SKM-1 treated with dmso at 0.1 percent for 144 hours (cell line): ENCODE measurements at regions not wholly inside any gene's neighbourhood (a gene's known extent, or its start where the extent isn't known, plus 50 kb on each side); places are given as distances from the start of the nearest gene placed in this dataset.

ENCODE experiments used
- DNase-seq: peaks from one replicate; lab custom pipeline; 2025; ENCODE audit not compliant: unreplicated experiment; lab: John Stamatoyannopoulos, UW

DNA sequence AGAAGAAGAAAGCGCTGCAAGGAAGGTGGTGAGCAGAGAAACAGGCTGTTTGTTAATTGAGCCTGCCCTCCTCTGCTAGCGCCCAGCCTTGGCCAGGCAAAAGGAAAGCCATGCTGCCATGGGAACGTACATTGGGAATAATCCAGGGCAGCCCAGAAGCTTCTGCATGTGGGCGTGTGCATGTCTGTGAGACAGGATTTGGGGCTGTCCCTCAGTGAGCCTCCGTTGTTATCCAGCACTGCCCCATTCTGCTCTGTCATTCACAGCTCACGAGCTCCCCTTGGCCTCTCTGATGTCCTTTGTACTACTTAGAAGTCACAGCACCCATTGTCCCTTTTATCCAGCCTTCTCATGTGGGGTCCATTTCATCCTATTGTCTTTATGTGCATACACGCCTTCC lies 239.1 kb upstream of the ROPN1 start:
- DNase-seq: no peak

DNA sequence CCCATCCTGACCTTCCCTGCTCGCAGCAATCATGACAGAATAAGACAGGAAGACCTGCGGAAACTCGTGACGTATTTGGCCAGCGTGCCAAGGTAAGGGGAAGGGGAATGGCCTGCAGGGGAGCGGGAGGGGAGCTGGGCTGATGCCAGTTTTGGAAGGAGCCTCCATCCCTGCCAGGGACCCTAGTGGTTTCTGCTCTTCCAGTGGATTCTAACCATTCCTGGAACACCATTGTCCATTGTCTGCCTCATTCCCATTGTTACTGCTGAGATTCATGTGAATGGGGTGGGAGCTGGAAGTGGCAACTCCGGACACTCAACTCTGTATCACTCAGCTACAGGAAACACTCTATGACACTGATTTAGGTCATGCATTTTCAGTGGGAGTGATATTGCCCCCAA lies 242.9 kb upstream of the ROPN1 start:
- DNase-seq: no peak

DNA sequence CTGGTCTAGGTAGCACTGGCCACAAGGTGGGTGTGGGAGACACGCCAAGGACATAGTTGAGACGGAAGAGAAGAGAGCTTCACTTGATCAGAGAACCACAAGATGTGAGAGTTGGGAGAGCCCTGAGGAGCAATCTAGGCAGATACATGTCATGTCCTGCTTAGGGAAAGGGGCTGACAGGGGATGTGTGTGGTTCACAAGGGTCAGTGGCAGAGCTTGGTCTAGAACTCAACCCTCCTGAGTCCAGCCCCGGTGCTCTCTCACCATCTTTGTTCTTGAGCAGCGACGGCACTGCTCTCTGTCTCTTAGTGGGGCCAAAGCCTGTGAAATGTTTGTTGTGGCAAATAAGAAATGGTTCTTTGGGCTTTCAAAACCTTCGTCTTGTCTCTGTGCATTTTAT lies 243.5 kb upstream of the ROPN1 start:
- DNase-seq: no peak

DNA sequence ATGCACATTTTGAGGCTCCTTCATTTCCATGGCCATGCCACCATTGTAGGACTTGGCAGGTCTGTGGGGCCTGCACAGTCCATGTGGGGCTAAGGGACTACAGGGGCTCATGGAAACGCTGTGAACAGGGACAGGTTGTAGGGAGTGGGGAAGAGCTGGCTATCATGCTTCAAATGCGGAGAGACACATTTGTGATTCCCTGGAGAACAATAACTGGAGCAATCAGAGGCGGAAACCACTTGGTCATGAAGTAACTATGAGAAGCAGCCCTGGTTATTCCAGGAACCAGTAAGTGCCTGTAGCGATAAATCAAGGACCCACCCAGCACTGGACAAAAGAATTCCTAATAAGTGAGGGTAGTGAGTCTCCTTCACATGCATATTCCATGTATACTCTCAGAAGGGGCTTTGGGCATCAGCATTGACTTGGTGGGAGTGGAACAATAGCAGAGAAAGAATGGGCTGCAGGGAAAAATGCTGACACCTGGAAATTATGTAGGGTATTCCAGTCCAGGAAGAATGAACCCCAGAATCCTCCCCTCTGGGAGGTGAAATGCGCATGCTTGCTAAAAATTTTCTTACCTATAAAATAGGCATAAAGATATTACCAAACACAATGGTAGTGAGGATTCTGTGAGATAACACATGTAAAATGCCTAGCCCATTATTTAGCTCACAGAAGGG lies 251.4 kb upstream of the ROPN1 start:
- no peak for DNase-seq

DNA sequence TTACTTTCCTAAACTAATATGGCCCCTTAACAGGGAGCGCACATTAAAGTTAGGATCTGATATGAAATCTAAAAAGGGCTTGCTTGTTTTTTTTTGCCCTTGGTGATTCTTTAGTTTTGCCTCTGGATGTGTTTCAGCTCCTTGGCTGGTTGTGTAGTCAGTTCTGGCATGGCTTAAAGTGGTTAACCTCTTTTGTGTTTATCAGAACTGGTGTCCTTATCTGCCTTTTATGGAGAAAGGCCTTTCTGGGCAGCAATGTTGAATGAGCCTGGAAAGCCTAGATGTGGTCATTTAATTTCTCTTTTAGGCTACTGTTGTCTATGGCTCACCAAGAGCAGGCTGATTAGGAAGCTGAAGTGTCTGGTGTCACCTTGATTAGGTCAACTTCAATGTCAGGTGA lies 254.5 kb upstream of the ROPN1 start:
- no peak for DNase-seq

DNA sequence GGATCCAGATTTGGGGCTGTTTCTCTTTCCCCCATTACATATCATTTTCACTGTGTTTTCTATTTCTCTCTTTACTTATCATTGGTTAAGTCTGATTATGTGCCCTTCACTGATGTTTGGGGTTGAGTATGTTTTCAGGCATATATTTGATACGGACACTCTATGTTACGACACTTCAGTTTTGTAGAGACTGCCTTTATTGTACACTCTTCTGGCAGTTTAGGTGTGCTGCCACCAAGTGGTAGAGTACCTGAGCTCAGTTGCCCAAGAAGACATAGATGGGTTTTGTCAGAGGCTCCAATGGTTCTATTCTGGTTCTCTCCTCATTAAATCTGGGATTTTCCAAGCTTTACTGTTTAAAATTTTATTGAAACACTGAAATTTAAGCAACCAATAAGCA lies 255.0 kb upstream of the ROPN1 start:
- peak; percentile 9 for DNase-seq

DNA sequence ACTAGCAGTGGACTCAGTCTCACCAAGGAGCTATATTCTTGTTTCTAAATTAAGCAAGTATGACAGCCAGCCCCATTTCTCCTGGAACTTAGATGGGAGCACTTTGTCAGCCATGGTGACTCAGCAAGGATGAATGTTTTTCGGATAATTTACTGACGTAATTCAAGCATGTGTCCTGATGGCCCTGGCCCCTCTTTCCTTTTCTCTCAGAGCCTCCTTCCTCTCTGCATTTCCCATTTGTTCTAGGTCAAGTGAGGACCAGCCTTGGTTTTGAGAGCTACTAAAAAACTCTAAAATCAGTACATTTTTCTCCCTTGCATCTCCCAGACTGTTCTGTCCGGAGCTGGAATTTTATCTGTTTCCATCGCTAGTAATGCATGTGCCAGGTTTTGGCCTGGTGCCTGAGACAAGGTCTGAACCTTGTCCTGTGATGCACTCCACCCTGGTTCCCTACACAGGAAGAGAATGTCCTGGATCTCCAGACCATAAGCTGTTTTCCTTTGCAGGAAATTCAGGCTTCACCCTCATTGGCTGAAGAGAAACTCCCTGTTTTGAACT lies 256.6 kb upstream of the ROPN1 start:
- DNase-seq: no peak

DNA sequence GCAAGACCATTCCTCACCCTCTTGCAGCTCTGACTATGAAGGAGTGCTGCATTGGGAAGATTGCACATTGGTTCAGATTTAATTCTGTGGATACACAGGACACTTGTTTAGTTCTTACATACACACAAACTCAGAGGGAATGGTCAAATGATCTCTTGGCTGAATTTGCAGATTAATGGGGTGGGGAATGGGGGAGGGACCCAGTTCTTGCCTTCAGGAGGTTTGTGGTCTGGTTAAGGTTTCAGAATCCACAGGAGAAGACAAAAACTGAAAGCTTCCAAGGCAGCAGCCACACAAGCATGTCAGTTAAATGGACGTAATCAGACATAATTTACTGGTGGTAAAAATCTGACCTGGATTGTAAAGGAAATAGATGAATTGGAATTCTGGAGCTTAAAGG lies 257.1 kb upstream of the ROPN1 start:
- no peak for DNase-seq

DNA sequence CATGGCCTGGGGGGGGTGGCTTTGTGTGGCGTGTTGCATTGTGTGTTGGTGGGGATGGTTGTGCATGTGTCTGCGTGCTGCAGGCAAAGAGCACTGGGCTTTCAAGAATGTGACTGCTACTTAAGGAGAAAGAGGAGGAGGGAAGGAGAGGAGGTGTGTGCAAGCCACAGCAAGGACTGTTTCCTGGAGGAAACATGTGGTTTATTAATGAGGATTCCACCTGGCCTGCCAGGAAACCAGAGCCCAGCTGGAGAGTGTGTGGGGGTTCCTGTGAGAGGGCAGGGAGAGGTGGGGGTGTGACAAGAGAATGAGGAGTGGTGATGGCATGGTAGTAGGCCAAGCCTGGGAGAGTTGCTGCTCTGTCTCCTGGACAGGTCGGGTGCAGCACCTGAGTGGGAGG lies 258.1 kb upstream of the ROPN1 start:
- no peak for DNase-seq

DNA sequence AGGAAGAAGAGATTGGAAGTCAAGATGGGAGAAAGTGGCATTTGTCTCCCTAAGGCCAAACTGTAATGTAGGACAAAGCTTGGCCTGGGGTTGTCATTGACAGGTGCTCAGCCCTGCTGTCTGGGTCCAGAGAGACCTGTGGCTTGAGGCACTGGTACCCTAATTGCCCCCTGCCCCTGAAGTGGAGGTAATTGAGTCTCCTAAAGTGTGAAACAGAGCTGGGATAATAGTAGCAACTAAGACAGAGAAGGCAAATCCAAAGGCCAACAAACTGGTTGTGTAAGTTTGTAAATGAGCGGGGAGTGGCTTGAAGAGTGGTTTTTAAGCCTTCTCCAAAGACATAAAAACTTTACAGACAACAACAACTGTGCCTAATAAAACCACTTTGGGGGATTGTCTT lies 264.2 kb upstream of the ROPN1 start:
- DNase-seq: no peak

DNA sequence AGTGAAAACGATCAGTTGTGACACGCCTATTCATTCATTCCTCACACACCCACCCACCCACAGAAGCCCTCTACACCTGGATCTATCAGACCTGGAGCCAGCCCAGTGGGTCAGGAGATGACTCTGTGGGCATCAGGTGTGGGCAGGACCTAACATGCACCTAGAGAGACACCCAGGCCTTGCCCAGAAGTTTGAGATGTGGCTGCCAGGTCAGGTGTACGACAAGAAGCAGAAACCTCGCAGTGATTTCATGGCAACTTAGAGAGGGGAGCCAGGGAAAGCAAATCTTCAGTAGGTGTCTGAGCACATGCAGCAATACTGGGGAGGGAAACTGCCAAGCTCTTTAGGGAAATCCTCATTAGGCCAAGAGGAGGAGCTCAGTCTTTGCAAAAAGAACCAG lies 264.7 kb upstream of the ROPN1 start:
- DNase-seq: no peak

DNA sequence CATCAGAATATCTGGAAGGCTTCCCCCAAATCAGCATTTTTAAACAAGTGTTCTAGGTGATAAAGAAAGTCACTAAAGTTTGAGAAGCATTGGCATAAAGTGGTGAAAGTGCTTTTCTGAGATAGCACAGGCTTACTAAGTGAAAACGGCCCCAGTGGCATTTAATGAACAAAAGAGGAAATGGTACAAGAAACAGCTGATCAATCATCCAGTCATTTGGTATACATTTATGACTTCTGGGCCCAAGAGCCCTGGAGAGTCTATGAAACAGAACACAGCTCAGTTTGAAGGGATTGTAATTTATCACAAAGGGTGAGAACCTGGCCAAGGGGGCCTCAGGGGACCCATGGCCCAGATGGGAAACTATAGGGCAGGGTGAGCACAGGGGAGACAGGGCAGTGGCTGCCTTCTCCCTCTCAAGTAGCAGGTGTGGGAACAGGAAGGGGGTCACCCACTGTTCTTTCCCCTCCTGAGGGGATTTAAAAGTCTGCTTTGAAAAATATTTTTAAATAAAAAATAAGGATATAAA lies 265.5 kb upstream of the ROPN1 start:
- no peak for DNase-seq

DNA sequence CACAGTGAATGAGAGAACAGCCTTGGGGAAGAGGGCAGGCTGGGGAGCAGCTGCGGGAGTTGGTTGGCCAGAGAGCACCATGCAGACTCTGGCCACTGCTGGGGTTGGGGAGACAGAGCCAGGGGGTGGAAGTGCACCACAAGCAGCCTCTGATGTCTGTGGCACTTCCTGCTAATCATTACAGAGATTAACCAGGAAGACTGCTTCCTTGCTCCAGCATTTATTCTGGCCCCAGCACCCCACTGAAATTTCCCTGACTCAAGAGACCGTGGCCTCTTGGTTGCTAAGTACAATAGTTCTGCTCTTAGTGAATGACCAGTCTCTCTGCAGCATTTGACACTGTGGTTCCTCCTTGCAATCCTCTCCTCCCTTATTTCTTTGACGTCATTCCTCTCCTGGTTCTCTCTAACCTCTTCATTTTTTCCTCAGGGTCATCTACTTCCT lies 266.2 kb upstream of the ROPN1 start:
- DNase-seq: no peak

DNA sequence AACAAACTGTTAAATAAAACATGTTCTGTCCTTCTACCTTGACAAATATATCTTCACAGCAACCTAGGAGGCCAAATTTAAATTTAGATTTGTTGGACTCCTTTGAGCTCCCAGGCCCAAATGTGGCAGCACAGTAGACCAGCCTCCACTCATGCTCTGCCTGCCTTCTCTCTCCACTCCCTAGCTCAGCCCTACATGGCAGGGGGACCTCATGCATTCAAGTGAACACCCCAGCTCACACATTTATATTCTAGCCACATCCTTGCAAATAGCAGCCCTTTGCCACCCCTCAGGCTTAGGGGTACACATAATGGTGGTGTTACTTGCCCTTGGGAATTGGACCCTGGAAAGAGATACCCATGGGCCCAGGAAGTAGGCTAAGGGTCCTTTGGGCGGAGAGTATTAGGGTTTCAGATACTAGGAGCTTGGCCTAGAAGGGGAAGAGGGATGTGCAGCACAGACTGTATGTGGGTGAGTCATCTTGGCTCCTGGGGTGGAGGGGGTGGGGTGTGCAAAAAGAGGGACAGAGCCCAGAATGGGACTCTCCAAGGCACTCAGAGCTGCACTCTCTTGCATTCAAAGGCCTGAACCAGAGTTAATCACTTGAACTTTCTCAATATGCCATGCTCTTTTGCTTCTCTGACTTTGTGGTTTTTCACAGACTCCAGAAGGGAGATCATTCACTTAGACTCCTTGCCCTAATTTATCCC lies 268.4 kb upstream of the ROPN1 start:
- peak; percentile 31 for DNase-seq

DNA sequence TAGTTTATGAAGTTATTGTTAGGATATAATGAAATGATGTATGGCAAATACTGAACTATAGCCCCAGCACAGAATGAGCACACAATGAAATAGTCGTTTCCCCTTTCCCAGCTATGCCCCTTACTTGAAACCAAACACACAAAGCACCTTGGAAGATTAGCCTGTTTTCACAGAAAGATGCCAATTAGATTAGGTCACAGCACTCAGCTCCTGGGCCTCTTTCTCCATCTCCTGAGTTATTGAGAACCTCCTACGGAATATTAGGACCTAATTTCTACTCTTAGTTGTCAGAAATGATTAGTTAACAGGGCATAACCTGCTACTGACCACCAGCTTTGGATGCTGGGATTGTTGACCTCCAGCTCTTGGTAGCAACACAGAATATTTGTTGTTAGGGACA lies 269.4 kb upstream of the ROPN1 start:
- no peak for DNase-seq

DNA sequence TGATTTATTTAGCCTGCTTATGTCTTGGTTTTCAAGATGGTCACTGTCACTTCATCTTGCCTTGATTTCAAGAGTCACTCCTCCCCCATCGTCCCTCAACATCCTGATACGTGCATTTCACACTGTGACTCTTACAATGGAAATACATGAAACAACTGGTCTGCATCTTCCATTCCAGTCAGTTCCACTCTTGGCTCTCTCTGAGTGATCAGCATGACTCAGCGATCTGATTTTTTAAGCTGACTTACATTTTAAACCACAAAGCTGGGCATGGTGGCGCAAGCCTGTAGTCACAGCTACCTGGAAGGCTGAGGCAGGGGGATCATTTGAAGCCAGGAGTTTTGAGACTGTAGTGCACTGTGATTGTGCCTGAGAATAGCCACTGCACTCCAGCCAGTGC lies 271.2 kb upstream of the ROPN1 start:
- DNase-seq: peak; percentile 37

DNA sequence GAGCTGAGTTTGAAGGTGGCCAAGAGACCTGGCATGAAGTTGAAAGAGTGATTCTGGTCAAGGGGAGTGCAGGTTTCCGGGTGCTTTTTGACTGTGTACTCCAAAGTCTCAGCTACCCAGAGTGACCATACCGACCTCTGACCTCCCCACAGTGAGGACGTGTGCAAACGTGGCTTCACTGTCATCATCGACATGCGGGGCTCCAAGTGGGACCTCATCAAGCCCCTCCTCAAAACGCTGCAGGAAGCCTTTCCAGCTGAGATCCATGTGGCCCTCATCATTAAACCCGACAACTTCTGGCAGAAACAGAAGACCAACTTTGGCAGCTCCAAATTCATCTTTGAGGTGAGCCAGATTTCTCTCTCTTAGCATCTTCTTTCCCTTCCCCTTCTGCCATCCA lies 272.4 kb upstream of the ROPN1 start:
- DNase-seq: no peak

DNA sequence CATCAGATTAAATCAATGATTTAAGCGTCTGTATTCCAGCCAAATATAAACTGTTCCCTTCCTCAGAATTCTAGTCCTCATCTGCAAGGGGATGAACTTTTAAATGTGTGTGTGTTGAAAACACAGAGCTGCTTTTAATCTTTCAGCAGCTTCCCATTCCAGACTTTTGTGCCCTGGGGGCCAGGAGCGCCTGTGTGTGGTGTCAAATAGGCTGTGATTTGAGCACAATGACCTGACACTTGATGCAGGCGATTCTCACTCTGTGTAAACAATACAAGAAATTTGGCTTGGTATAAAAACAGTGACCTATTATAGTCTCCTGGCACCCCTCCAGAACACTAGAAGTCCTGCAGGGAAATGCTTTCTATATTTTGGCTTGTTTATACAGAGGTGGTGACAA lies 274.6 kb upstream of the ROPN1 start:
- no peak for DNase-seq

DNA sequence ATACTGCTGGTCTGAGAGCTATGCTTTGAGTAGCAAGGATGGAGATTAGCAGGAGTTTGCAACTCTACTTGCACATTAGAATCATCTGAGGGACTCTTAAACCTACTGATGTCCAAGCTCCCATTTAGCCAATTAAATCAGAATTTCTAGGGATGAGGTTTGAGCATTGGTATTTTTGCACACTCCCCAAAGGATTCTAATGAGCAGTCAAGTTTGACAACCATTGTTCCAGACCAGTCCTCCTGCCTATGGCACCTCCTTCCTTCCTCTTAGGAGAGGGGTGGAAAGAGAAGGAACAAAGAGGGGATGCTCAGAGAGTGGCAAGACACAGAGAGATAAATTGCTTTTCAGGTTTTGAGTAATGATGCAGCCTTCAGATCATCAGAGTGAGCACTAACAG lies 275.5 kb upstream of the ROPN1 start:
- no peak for DNase-seq

DNA sequence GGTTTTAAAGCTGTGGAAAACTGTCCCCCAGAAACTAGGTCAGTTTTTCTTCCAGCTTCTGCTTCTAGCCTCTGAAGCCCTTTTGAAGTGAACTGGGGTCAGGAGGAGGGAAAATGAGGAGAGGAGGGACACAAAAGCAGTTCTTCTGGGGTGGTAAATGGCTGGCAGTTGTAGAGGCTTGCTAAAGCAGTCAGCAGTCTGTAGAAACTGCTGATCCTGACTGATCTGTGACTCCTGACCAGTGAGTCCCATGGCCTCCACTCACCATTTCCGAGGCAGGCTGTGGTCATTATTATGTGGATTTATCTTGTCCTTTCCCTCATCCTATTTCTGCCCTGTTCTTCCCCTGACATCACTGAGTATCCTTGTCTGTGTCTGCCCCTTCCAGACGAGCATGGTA lies 276.4 kb upstream of the ROPN1 start:
- DNase-seq: no peak

DNA sequence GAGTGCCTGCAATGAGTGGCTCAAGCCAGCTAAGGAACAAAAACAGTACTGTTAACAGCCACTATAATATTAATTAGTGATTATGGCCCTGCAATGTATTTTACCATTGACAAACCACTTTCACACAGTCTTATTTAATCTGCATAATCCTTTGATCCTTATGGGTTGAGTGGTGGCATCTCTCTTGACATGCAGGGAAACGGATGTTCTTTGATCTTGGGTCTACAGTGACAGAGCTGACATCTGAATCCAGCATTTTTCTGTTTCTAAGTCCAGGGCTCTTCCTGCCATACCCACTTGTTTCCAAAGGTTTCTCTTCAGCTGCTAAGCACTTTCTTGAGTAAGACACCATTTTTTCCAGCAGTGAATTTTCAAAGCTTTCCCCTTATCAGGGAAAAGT lies 277.7 kb upstream of the ROPN1 start:
- DNase-seq: no peak

DNA sequence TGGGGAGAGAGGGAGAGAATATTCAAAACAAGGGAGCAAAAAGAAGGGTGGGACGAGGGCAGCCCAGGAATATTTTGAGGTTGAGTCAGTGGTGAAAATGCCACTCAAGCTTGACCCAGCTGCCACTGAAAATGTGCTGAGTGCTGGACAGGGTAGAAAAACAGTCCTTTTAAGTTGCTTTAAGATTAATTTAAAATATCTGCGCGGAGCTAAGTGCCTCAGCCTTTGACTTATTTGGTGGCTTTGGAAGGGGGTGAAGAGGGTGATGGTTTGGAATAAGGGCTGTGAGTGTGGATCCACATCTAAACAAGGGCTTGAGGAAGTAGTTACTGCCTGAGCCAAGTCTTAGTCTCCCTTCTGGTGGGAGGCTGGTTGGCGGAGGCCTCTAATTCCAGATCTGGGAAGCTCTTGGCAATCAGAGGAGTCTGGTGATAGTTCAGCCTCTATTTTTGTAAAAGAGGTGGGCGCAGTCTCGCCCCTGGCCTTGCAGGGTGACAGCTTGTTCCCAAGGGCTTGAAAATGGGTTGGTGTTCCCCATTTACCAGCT lies 280.8 kb upstream of the ROPN1 start:
- DNase-seq: no peak
